HCT116 (cell line): ENCODE measurements at regions not wholly inside any gene's neighbourhood (a gene's known extent, or its start where the extent isn't known, plus 50 kb on each side); places are given as distances from the start of the nearest gene placed in this dataset.

Experiments used
- ATAC-seq: fragments of 200-7000 bp; cut with Tn5 transposase; 2 replicates; pipeline ENCODE4 v1.9.1; 2020; ENCODE audit warnings: mild to moderate bottlenecking, moderate library complexity
- BruUV-seq: library from RNA; stranded (reverse); fragments of 400-500 nt; replicated peaks from 2 replicates; lab custom pipeline; 2021; lab: Mats Ljungman, UMichigan
- CTCF ChIA-PET: fragments of 300-600 bp; sonication (Branson Sonifier 250); formaldehyde crosslinking; loops from one replicate; lab custom pipeline; 2021; ENCODE audit warnings: antibody characterized with exemption; lab: Charles Lee
- POLR2A ChIA-PET: fragments of 300-600, 350-600 bp; sonication (Branson Sonifier 250); formaldehyde crosslinking; loops from one replicate; lab custom pipeline; 2021; ENCODE audit warnings: antibody characterized with exemption; lab: Charles Lee
- RAD21 ChIA-PET, 2 experiments: fragments of 300-600 bp; sonication (Branson Sonifier 250); formaldehyde crosslinking; loops; one replicate each; lab custom pipeline; 2023; ENCODE audit warnings: low total read pairs in 2 of 2; ENCODE audit not compliant: uncharacterized antibody in 2 of 2, unreplicated experiment in 2 of 2, low non-redundant PET in 1 of 2; lab: Charles Lee
- DNase-seq: peaks from one replicate; pipeline ENCODE4 v3.0.0-alpha.2; 2010; ENCODE audit warnings: low read depth, low spot score
- H2AFZ ChIP-seq: fragments of 200-600 bp; shearing (Covaris generic), sonication (generic); 2 replicates; pipeline ENCODE4 v1.6.1; 2017; ENCODE audit warnings: low read depth, mixed run types, mixed read lengths, antibody characterized with exemption, low read length; ENCODE audit not compliant: poor library complexity, severe bottlenecking
- H3K27ac ChIP-seq: 2 replicates; pipeline ENCODE4 v1.5.1; 2012; ENCODE audit warnings: low read depth, low read length
- H3K27me3 ChIP-seq: fragments of 200-600 bp; sonication (generic); 2 replicates; pipeline ENCODE4 v1.6.1; 2016; ENCODE audit warnings: mixed run types, low read length, mixed read lengths; ENCODE audit not compliant: insufficient read depth
- H3K36me3 ChIP-seq, 2 experiments: fragments of 200-500 bp in 1 of 2; fragments of 200-600 bp in 1 of 2; sonication (Bioruptor generic) in 1 of 2; sonication (generic) in 1 of 2; 2 replicates each; pipeline versions ENCODE4 v1.5.1 to v1.6.1; 2014 to 2016; ENCODE audit warnings: low read length in 2 of 2, inconsistent platforms in 1 of 2, mixed read lengths in 1 of 2, mixed run types in 1 of 2; ENCODE audit not compliant: insufficient read depth in 2 of 2, control insufficient read depth in 1 of 2
- H3K4me1 ChIP-seq, 2 experiments: fragments of 200-600 bp in 1 of 2; sonication (generic) in 1 of 2; 2 replicates each; pipeline versions ENCODE4 v1.5.1 to v1.6.1; 2012 to 2017; ENCODE audit warnings: low read length in 2 of 2, inconsistent platforms in 1 of 2, mild to moderate bottlenecking in 1 of 2, mixed read lengths in 1 of 2, mixed run types in 1 of 2, moderate library complexity in 1 of 2; ENCODE audit not compliant: insufficient read depth in 2 of 2, control insufficient read depth in 1 of 2
- H3K4me2 ChIP-seq: fragments of 200-600 bp; sonication (generic); 2 replicates; pipeline ENCODE4 v1.6.1; 2017; ENCODE audit warnings: mixed run types, low read length, mixed read lengths
- H3K4me3 ChIP-seq, 2 experiments: fragments of 200-600 bp in 1 of 2; sonication (generic) in 1 of 2; replicated peaks in 1 of 2; 2 replicates each; pipeline ENCODE4 v1.5.1; 2011 to 2016; ENCODE audit warnings: low read length in 2 of 2, control low read depth in 1 of 2, low read depth in 1 of 2, mild to moderate bottlenecking in 1 of 2, mixed read lengths in 1 of 2, mixed run types in 1 of 2
- H3K79me2 ChIP-seq: fragments of 200-600 bp; sonication (generic); 2 replicates; pipeline ENCODE4 v1.6.1; 2017; ENCODE audit warnings: mild to moderate bottlenecking, mixed run types, low read length, moderate library complexity, mixed read lengths; ENCODE audit not compliant: insufficient read depth
- H3K9ac ChIP-seq: fragments of 200-600 bp; sonication (generic); 2 replicates; pipeline ENCODE4 v1.6.1; 2016; ENCODE audit warnings: low read length, mixed read lengths
- H3K9me2 ChIP-seq: fragments of 200-600 bp; sonication (generic), shearing (Covaris generic); 2 replicates; pipeline ENCODE4 v1.6.1; 2017; ENCODE audit warnings: mixed run types, mild to moderate bottlenecking, moderate library complexity; ENCODE audit not compliant: insufficient read depth
- H3K9me3 ChIP-seq, 2 experiments: fragments of 200-500 bp in 1 of 2; fragments of 200-600 bp in 1 of 2; sonication (Bioruptor generic) in 1 of 2; sonication (generic) in 1 of 2; 2 replicates each; pipeline ENCODE4 v1.6.1; 2014 to 2017; ENCODE audit warnings: low read length in 2 of 2, mixed read lengths in 2 of 2, inconsistent platforms in 1 of 2, low read depth in 1 of 2, mild to moderate bottlenecking in 1 of 2, mixed run types in 1 of 2, moderate library complexity in 1 of 2; ENCODE audit not compliant: control insufficient read depth in 1 of 2, insufficient read depth in 1 of 2
- H4K20me1 ChIP-seq: fragments of 200-600 bp; sonication (generic), shearing (Covaris generic); 2 replicates; pipeline ENCODE4 v1.6.1; 2017; ENCODE audit warnings: mixed run types, mild to moderate bottlenecking, moderate library complexity; ENCODE audit not compliant: insufficient read depth
- CBX3 ChIP-seq: IDR thresholded peaks from 2 replicates; pipeline ENCODE4 v1.6.1; 2012; ENCODE audit warnings: low read depth
- CEBPB ChIP-seq: IDR thresholded peaks from 2 replicates; pipeline ENCODE4 v1.6.1; 2012; ENCODE audit warnings: low read depth
- EGR1 ChIP-seq: IDR thresholded peaks from 2 replicates; pipeline ENCODE4 v1.6.1; 2012; ENCODE audit warnings: low read depth
- ELF1 ChIP-seq: IDR thresholded peaks from 2 replicates; pipeline ENCODE4 v1.6.1; 2012; ENCODE audit warnings: low read depth, borderline replicate concordance
- EZH2phosphoT487 ChIP-seq: fragments of 200-600 bp; IDR thresholded peaks from 2 replicates; pipeline ENCODE4 v1.6.1; 2018; ENCODE audit warnings: antibody characterized with exemption, borderline replicate concordance
- FOSL1 ChIP-seq: IDR thresholded peaks from 2 replicates; pipeline ENCODE4 v1.6.1; 2012; ENCODE audit warnings: low read depth
- POLR2A ChIP-seq: IDR thresholded peaks from 2 replicates; pipeline ENCODE4 v1.7.0; 2011; ENCODE audit warnings: borderline replicate concordance; ENCODE audit not compliant: insufficient read depth, insufficient read length; ENCODE audit errors: extremely low read depth
- SRF ChIP-seq: IDR thresholded peaks from 2 replicates; pipeline ENCODE4 v1.6.1; 2012; ENCODE audit warnings: low read depth
- YY1 ChIP-seq: IDR thresholded peaks from 2 replicates; pipeline ENCODE4 v1.6.1; 2011; ENCODE audit warnings: low read length, low read depth, moderate library complexity, mild to moderate bottlenecking; ENCODE audit not compliant: insufficient replicate concordance; ENCODE audit errors: extremely low read depth
- ZNF274 ChIP-seq: fragments of 200-500 bp; sonication (Bioruptor generic); IDR thresholded peaks from 2 replicates; pipeline ENCODE4 v1.6.1; 2014; ENCODE audit warnings: mild to moderate bottlenecking, low read depth, low read length, inconsistent platforms
- intact Hi-C: fragments of 100-400 bp; cut with micrococcal nuclease; formaldehyde crosslinking; loops from 2 replicates; pipeline ENCODE4 v1.10.0; 2022
- TF ChIP-seq, protein P1 (sequence below), 3 experiments: fragments of 200-600 bp in 1 of 3; sonication (generic) in 1 of 3; IDR thresholded peaks in 2 of 3; conservative IDR thresholded peaks in 1 of 3; 2 replicates each; pipeline ENCODE4 v1.5.1; 2012 to 2017; ENCODE audit warnings: low read depth in 2 of 3, low read length in 2 of 3, antibody characterized with exemption in 1 of 3, borderline replicate concordance in 1 of 3, control low read depth in 1 of 3, mild to moderate bottlenecking in 1 of 3, mixed read lengths in 1 of 3, mixed run types in 1 of 3, moderate library complexity in 1 of 3; ENCODE audit not compliant: insufficient read depth in 1 of 3
- TF ChIP-seq, protein P2 (sequence below): IDR thresholded peaks from 2 replicates; pipeline ENCODE4 v1.6.1; 2012
- TF ChIP-seq, protein P3 (sequence below): IDR thresholded peaks from 2 replicates; pipeline ENCODE4 v1.6.1; 2011; ENCODE audit warnings: mild to moderate bottlenecking, low read length, moderate library complexity; ENCODE audit not compliant: insufficient replicate concordance; ENCODE audit errors: extremely low read depth

DNA sequence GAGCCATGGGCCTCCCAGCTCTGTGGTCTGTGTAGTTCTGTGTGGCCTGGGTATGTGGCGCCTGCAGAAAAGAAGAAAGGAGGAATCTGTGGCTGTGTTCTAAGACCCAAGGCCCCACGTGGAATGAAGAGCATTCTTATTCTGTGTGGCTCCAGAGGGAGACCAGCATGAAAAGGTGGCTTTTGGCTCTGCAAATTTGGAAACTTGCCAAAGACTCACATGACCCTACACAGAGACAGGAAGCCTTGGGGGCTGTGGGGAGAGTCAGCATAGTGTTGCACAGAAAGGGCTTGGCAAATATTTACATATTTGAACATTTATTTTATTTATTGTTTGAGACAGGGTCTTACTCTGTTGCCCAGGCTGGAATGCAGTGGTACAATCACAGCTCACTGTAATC lies 193.3 kb downstream of the TMEM38B start:
- ChIA-PET RAD21 (no interaction called here), POLR2A (no interaction called here), CTCF (no interaction called here)
- H3K4me2 ChIP-seq = no peak overlapping the region
- no TSS peak for BruUV-seq
- intact Hi-C loops = no loop called here
- H3K79me2 ChIP-seq = no peaks in the 10 kb centered on the region
- H3K4me3 ChIP-seq = no peak overlapping the region
- ATAC-seq (no peak), DNase-seq (no peak)
- H3K9me2 ChIP-seq = no peaks in the 10 kb centered on the region
- H3K27ac ChIP-seq = no peak overlapping the region
- H4K20me1 ChIP-seq = no peaks in the 10 kb centered on the region
- no peaks in the 10 kb centered on the region for H3K4me1 ChIP-seq
- no peak for TF ChIP-seq ELF1
- TF ChIP-seq, protein P1, sequence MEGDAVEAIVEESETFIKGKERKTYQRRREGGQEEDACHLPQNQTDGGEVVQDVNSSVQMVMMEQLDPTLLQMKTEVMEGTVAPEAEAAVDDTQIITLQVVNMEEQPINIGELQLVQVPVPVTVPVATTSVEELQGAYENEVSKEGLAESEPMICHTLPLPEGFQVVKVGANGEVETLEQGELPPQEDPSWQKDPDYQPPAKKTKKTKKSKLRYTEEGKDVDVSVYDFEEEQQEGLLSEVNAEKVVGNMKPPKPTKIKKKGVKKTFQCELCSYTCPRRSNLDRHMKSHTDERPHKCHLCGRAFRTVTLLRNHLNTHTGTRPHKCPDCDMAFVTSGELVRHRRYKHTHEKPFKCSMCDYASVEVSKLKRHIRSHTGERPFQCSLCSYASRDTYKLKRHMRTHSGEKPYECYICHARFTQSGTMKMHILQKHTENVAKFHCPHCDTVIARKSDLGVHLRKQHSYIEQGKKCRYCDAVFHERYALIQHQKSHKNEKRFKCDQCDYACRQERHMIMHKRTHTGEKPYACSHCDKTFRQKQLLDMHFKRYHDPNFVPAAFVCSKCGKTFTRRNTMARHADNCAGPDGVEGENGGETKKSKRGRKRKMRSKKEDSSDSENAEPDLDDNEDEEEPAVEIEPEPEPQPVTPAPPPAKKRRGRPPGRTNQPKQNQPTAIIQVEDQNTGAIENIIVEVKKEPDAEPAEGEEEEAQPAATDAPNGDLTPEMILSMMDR (IDR thresholded peaks at IDR 0.05 in 2 of 3, conservative IDR thresholded peaks at IDR 0.05 in 1 of 3; ENCODE audit: borderline replicate concordance in 1 of 3, insufficient read depth in 1 of 3, low read depth in 2 of 3, low read length in 2 of 3) = no peak
- no peak for TF ChIP-seq ZNF274
- no peak for TF ChIP-seq POLR2A
- no peak for TF ChIP-seq FOSL1
- no peak for TF ChIP-seq CEBPB
- TF ChIP-seq YY1 = no peak
- no peak overlapping the region for H2AFZ ChIP-seq
- no peaks in the 10 kb centered on the region for H3K9me3 ChIP-seq
- no peaks in the 10 kb centered on the region for H3K36me3 ChIP-seq
- H3K27me3 ChIP-seq = no peaks in the 10 kb centered on the region; the same call in 1 of the 2 replicates
- no peak overlapping the region for H3K9ac ChIP-seq

DNA sequence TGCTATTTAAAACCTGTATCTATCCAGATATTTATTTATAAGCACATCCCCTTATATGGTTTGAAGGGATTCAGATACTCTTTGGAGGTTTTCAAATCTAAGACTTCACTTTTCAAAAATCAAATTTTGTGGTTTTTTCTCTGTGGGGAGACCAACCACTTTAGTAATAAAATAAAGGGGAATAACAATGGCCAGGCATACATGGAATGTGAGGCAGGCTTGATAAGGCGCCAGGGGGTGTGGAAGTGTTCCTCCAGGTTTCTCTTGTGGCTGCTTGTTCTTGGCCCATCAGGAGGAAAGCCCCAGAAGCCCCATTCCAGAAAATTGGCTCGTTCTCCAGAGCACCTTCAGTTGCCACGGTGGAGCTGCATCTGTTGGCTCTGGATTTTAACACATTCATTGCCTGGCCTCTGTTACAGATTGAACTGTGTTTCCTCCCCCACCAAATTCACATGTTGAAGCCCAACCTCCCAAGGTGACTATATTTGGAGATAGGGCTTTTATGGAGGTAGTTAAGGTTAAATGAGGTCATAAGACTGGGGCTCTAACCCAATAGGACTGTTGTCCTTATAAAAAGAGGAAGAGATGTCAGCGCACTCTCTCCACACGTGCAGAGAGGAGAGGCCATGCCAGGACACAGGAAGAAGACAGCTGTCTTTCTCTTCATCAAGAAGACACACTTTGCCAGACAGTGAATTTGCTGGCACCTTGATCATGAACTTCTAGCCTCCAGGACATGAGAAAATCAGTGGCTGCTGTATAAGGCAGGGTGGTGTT lies 195.9 kb downstream of the TMEM38B start:
- H3K27ac ChIP-seq = no peak overlapping the region
- H4K20me1 ChIP-seq = no peaks in the 10 kb centered on the region
- intact Hi-C loops = no loop called here
- H3K36me3 ChIP-seq = no peaks in the 10 kb centered on the region
- no TSS peak for BruUV-seq
- ChIA-PET POLR2A (no interaction called here), CTCF (no interaction called here), RAD21 (no interaction called here)
- H2AFZ ChIP-seq = no peak overlapping the region
- DNase-seq = no peak
- H3K4me2 ChIP-seq = no peak overlapping the region
- no peak overlapping the region for H3K9ac ChIP-seq
- H3K9me3 ChIP-seq = no peaks in the 10 kb centered on the region
- no peaks in the 10 kb centered on the region; the same call in 1 of the 2 replicates for H3K27me3 ChIP-seq
- no peak overlapping the region for H3K4me3 ChIP-seq
- H3K79me2 ChIP-seq = no peaks in the 10 kb centered on the region
- no peak for ATAC-seq
- H3K9me2 ChIP-seq = no peaks in the 10 kb centered on the region
- no peaks in the 10 kb centered on the region for H3K4me1 ChIP-seq
- TF ChIP-seq SRF (no peak), CBX3 (no peak), EGR1 (no peak), EZH2phosphoT487 (no peak)
- TF ChIP-seq, protein P1 (IDR thresholded peaks at IDR 0.05 in 2 of 3, conservative IDR thresholded peaks at IDR 0.05 in 1 of 3; ENCODE audit: borderline replicate concordance in 1 of 3, insufficient read depth in 1 of 3, low read depth in 2 of 3, low read length in 2 of 3) = no peak
- TF ChIP-seq, protein P2, sequence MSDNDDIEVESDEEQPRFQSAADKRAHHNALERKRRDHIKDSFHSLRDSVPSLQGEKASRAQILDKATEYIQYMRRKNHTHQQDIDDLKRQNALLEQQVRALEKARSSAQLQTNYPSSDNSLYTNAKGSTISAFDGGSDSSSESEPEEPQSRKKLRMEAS = no peak
- TF ChIP-seq, protein P3, sequence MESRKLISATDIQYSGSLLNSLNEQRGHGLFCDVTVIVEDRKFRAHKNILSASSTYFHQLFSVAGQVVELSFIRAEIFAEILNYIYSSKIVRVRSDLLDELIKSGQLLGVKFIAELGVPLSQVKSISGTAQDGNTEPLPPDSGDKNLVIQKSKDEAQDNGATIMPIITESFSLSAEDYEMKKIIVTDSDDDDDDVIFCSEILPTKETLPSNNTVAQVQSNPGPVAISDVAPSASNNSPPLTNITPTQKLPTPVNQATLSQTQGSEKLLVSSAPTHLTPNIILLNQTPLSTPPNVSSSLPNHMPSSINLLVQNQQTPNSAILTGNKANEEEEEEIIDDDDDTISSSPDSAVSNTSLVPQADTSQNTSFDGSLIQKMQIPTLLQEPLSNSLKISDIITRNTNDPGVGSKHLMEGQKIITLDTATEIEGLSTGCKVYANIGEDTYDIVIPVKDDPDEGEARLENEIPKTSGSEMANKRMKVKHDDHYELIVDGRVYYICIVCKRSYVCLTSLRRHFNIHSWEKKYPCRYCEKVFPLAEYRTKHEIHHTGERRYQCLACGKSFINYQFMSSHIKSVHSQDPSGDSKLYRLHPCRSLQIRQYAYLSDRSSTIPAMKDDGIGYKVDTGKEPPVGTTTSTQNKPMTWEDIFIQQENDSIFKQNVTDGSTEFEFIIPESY = no peak
